HG03432 (cell line): ENCODE measurements at regions not wholly inside any gene's neighbourhood (a gene's known extent, or its start where the extent isn't known, plus 50 kb on each side); places are given as distances from the start of the nearest gene placed in this dataset.
A peak's percentile ranks its signal among the peaks of the same experiment; 100 is the strongest.
"Not testable (repeated sequence)": the region's sequence is repeated elsewhere in the genome, so short reads cannot be mapped to it uniquely, and the experiment has no call there.

Experiments
- ATAC-seq: cut with Tn5 transposase; IDR thresholded peaks from one replicate; pipeline ENCODE4 v1.9.1; 2021; ENCODE audit warnings: mild to moderate bottlenecking, moderate library complexity; ENCODE audit not compliant: unreplicated experiment

GRCh38 chr9:26789959-26790358 lies 102.6 kb downstream of the CAAP1 start:
- ATAC-seq, result no peak

DNA sequence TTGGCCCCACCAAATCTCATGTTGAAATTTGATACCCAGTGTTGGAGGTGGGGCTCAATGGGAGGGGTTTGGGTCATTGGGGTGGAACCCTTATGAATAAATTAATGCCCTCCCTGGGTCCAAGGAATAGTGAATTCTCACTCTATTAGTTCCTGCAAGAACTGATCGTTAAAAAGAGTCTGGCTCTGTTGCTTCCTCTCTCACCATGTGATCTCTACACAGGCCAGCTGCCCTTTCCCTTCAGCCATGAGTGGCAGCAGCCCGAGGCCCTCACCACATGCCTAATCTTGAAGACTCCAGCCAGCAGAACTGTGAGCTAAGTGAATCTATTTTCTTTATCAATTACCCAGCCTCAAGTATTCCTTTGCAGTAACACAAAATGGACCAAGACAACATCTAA lies 106.0 kb downstream of the CAAP1 start:
- no peak for ATAC-seq

- ATAC-seq, result no peak
These were observed 109.7 kb downstream of the CAAP1 start for GRCh38 chr9:26782899-26783298.

GRCh38 chr9:26781906-26782305 lies 110.7 kb downstream of the CAAP1 start:
- ATAC-seq, result no peak

- not testable (repeated sequence) for ATAC-seq
These were observed 112.3 kb downstream of the CAAP1 start for GRCh38 chr9:26780307-26780706.

- no peak for ATAC-seq
These were observed 113.5 kb downstream of the CAAP1 start for GRCh38 chr9:26779062-26779461.

DNA sequence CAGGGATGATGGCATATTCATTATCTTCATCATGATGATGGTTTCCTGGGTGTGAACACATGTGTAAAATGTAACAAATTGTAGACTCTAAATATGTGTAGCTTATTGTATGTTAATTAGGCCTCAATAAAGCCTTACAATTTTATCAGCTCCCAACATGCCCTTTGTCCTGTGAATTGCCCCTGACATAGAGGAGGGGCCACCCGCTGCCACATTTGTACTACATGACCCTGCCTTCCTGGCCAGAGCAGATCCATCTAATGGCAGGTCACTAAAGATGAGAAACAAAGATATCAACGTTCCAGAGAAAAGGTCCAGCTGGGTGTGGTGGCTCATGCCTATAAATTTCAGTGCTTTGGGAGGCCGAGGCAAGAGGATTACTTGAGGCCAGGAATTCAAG lies 117.2 kb downstream of the CAAP1 start:
- ATAC-seq, result no peak

DNA sequence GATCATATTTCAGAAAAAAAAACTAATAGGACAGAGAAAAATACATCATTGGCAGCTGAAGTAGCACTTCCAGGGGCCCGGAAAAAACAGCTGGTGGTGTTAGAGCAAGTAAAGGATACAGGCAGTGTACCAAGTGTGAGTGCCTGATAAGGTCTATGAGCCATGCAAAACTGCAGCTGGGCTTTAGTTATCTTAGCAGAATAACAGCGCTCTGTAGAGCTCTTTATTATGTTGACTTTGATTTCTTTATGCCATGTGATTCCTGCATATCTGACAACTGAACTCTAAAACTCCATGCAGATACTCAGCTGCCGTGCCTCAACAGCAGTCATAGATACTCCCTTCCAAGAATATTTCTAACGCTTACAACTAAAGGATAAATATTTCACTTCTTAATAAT lies 119.5 kb downstream of the CAAP1 start:
- no peak for ATAC-seq

DNA sequence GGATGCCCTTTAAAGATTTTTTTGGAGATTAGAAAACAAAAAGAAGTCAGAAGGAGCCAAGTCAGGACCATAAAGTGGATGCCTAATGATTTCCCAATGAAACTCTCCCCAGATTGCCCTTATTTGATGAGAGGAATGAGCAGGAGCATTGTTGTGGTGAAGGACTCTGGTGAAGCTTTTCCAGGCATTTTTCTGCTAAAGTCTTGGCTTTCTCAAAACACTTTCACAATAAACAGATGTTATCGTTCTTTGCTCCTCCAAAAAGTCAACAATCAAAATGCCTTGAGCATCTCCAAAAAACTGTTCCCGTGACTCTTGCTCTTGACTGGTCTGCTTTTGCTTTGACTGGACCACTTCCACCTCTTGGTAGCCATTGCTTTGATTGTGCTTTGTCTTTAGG lies 121.8 kb downstream of the CAAP1 start:
- ATAC-seq, result no peak

GRCh38 chr9:26768145-26768544 lies 124.5 kb downstream of the CAAP1 start:
- no peak for ATAC-seq

- no peak for ATAC-seq
These were observed 131.9 kb downstream of the CAAP1 start for GRCh38 chr9:26760675-26761074.

DNA sequence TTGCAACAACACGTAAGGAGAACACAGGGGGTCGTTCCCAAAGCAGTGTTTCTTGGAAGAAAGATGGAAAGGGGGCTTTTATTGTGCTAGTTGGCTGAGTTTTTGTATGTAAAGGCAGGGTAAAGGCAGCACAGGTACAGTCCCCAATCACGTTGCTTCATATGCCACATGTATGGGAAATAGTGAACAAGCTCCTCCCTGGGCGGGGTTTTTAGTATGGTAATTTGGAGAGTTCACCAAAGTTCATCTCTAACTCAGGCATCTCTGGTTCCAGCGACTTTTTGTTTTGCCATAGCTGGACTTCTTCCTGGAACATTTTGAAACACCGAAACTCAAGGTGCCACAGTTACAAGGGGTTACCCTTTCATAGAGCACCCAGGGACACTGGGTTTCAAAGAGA lies 133.9 kb downstream of the CAAP1 start:
- no peak for ATAC-seq

GRCh38 chr9:26756881-26757280 lies 135.7 kb downstream of the CAAP1 start:
- no peak for ATAC-seq

- ATAC-seq, result no peak
These were observed 137.1 kb downstream of the CAAP1 start for GRCh38 chr9:26755476-26755875.

- no peak for ATAC-seq
These were observed 138.0 kb downstream of the CAAP1 start for GRCh38 chr9:26754509-26755164.

DNA sequence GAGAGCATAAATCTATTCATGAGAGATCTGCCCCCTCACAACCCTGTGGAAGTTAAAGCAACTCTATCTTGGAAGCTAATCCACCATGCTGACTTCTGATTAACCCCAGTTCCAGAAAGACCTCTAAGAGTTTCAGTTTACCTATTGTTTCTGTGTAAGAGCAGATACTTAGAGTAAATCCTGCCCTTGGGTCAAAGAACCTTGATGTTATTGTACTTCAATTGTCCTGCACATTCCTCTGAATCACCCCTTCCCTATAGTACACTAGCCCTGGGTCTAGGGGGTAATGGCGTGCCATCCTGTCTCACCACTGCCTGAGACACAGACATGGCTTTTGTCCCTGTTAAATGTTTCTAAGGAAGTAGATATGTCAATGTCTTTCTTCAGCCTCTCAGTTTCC lies 138.6 kb downstream of the CAAP1 start:
- no peak for ATAC-seq

DNA sequence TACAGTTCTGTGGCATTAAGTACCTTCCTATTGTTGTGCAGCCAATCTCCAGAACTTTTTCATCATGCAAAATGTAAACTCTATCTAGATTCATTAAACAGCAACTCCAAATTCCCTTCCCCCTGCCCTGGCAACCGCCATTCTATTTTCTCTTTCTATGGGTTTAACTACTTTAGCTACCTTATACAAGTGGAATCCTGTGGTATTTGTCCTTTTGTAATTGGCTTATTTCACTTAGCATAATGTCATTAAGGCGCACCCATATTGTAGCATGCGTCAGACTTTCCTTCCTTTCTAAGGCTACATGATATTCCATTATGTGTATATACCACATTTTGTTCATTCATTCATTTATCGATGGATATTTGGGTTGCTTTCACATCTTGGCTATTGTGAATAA lies 142.4 kb downstream of the CAAP1 start:
- ATAC-seq, result no peak

DNA sequence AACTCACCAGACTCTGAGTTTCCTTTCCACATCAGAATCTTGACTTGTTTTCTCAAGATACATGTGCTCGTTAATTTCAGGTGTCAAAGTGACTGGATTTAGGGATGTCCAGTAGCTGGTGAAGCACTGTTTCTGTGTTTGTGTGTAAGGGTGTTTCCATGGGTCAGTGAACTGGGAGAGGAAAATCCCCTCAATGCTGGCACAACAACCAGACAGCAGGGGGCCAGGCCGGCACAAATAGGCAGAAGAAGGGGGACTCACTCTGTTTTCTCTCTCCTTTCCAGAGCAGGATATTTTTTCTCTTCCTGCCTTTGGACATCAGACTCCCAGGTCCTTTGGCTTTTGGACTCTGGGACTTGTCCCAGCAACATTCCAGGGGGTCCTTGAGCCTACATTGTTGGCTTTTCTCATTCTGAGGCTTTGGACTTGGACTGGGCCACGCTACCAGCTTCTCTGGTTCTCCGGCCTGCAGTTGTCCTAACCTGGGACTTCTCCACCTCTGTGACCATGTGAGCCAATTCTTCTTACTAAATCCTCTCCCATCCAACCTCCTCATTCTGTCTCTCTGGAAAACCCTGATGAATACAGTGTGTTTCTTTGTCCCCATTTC lies 144.0 kb downstream of the CAAP1 start:
- ATAC-seq, result no peak

DNA sequence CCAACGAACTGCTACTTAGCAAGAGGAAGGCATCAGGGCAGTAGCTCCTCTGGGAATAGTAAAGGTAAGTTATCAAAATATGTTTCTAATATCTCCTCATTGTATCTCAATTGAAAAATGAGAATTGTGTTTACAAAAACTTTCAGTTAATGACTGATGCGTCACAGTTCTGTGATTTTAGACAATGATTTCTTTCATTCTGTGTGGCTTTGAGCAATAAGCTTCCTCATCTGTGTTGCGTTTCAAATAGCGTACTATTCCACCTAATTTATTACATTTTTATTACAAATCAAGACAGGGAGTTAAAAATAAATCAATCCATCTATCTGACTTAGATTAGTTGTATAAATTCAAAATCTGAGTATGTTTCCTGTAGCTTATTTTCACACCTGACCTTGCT lies 145.0 kb downstream of the CAAP1 start:
- no peak for ATAC-seq

GRCh38 chr9:26746357-26747072 lies 146.1 kb downstream of the CAAP1 start:
- peak; percentile 90 for ATAC-seq

DNA sequence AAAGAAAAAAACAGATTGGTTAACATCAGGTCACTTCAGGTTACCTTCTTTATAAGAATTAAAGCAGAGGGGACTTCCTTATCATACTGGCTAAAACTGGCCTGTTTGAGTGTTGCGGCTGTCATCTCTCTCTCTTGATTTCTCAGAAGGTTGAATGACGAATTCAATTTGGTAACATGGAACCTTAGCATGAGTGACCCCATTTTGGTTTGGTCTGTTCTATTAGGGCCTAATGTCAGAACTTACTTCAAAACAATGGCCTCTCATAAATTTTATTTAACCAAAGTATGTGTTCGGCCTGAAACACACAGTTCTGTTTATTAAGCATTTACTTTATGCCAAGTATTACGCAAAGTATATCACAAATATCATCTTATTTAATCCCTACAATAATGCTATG lies 147.5 kb downstream of the CAAP1 start:
- ATAC-seq, result no peak

DNA sequence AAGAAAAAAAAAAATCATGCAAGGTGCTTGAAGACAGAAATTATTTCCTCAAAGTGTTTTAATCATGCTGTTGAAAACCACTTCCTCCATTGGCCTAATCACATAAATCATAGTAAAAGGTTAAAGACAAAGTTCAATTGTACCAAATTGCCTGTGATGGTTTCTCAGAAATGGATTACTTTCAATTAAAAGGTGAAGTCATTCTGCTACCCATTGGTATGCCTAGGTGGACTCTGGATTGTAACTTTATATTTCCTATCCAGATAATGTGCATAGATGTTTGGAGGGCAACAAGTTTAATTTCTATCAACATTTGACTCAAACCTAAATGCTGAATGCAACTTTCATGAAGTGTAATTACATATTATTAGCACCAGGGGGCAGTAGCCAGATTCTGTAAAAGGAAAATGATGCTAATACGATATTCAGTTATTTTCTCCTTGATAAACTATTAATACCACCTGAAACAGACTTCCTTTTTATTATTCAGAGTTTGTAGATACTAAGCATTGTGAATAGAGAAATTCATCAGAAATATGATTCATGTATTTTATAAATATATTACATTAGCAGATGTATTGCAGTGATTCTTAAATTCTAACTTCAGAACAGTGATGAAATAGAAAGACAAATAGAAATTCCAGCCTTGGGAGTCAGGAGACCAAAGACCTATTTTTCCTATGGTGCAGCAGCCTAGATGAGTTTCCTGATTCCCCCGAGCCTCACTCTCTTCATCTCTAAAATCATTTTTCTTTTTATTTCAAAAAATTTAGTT lies 148.2 kb downstream of the CAAP1 start:
- no peak for ATAC-seq
